Stimulated activated CD8-positive, alpha-beta memory T cell treated with anti-CD3 and anti-CD28 coated beads, Interleukin-12 subunit alpha, Interleukin-12 subunit beta, amount 100 ng/mL, for 1 hour (primary cell): ENCODE measurements at regions not wholly inside any gene's neighbourhood (a gene's known extent, or its start where the extent isn't known, plus 50 kb on each side); places are given as distances from the start of the nearest gene placed in this dataset.

Source experiments
- DNase-seq: peaks from one replicate; pipeline ENCODE4 v3.0.0-alpha.2; 2020; ENCODE audit warnings: low read depth

DNA sequence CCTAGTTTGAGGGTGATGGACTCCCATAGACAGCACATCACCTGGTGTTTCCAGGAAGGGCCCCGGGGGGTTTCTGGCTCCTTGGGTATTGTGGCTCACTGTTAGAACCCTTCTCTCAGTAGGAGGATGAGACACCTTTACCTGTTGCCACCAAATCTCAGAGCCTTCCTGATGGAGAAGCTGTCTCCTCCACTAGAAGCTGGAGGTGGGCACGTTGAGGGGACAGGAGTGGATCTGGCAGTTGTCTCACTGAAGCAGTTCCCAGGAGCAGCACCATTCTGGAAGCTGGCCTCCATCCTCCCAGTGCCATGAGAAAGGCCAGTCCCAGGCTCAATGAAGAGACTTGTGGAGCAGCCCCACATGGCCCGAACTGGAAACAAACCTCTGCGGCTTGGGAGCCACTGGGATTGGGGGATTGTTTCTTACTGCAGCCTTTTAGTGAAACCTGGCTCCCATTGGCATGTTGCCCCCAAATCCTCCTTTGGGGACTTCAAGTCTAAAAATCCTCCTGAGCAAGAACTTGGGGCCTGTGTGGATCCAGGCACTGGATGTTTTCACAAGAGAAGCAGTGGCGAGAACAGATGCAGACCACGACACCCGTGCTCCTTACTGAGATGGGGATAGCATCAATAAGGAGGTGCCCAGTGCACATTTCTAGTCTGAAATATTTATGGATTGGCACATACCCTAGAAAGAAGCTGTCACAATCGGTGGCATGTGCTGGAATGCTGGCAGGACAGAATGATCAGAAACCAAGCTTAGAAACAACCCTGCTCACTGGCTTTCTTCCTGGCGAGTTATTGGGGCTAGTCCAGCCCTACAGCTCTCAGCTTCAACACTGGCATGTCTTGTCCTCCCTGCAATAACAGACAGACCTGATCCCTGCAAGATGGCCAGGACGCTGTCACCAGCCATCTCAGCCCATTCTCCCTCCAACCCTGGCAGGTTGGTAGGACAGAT, 223.7 kb upstream of the AJAP1 start:
- no peak for DNase-seq

DNA sequence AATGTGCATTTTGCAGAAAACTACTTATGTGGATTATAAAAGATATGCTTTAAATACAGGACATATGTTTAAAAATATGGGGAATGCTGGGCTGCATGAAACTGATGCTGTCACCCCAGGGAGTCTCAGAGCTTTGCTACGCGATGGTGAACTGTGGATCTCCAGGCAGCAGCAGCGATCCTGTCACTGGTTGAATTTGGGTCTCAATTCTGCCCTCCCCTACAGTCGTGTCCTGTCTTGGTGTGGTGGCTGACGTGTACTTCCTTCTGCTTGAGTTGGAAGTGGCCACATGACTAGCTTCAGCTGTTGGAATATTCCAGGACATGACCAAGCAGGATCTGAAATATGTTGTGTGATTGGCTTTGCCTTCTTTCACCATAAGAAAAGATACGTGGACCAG, 222.9 kb upstream of the AJAP1 start:
- DNase-seq: no peak

DNA sequence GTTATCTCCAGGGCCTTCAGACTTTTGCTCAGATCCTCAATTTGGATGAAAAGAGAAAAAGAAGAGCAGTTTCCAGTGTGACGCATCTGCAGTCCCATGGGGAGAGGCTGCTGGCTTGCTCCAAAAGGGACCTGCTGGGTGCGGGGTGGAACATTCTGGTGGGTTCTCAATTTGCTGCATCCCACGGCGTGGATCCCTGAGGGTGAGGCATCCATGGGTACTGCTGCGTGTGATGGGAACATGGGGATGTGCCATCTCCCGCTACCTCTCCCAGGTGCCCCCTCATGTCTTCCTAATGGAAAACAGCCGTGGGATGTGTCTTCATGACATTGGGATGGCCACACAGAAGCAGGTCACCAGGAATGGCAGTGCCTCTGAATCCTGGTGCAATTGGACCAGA, 221.3 kb upstream of the AJAP1 start:
- no peak for DNase-seq

DNA sequence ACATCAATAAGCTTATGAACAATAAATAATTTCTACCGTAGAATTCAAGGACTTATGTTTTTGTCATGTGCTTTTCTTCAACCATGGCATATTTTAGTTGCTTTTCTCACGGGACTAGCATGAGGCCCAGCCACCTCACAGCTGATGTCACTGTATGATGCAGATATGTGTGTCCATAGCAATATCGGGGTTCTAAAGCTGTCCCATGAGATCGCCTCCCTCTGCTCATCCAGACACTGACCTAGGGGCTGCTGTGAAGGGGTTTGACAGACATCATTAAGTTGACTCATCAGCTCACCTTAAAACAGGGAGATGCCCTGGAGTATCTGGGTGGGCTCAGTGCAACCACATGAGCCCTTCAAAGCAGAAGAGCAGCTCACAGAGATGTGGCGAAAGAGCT, 210.3 kb upstream of the AJAP1 start:
- no peak for DNase-seq

DNA sequence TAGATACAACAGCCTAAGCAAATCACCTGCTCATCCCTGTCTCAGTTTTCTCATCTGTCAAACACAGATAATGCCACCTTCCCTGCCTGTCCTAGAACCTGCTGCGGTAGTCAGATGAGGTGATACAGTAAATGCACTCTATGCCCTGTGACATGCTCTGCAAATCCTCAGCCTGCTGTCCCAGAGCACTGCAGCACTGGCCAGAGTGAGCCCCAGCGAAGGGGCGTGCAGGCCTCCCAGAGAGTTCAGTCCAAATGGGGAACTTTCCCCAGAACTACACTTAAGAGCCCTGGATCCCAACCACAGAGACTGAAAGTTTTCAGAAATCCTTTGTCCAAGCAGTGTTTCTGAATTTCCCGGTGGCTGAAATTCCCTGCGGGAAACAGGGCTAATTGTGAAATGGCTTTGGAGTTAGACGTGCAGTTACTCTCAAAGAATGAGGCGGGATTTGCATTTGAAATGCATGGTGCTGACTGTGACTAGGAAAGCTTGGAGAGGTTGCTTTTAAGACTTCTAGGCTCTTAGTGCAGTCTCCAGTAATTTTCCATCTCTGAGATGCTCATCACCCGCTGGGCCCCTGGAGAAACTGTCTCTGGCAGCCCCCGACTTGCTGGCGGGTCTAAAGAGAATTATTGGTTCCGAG, 206.5 kb upstream of the AJAP1 start:
- no peak for DNase-seq

DNA sequence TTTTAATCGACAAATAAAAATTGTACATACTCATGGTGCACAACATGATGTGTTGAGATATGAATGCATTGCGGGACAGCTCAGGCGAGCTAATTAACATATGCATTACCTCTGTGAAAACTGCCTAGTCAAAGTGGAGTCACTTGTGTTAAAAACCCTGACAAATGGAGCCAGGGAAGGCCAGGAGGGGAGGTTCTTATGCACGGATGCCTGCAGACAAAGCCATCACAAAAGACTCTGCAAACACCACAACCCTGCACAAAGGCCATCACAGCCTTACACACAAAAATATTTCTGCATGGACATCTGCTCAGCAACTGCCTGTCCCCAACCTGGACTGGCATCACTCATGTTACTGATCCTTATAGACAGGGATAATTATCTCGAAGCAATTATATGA, 204.4 kb upstream of the AJAP1 start:
- DNase-seq: no peak

DNA sequence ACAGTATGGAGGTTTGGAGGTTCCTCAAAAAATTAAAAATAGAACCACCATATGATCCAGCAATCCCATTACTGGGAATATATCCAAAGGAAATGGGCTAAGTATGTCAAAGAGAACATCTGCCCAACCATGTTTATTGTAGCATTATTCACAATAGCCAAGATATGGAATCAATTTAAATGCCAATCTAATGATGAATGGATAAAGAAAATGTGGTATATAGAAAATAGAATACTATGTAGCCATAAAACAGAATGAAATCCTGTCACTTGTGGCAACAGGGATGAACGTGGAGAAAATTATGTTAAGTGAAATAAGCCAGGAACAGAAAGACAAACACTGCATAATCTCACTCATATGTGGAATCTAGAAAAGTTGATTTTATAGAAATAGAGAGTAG, 201.7 kb upstream of the AJAP1 start:
- DNase-seq: no peak

DNA sequence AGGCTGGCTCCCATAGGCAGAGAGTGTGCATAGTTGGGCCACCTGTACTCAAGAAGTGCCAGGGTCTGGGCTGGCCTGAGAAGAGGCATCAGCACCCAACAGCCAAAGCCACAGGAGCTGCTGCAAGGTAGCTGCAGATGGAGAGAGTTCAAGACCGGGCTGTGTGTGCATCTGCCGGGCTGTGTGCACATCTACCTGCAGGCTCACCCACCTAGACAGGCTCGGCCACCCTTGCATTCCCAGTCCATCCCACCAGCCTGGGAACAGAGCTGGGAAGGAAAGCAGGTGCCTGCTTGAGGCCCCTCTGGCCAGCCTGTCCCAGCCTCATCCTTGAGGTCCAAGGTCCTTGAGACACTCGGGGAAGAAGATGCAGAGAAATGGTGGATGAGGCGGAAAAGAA, 194.4 kb upstream of the AJAP1 start:
- DNase-seq: no peak

DNA sequence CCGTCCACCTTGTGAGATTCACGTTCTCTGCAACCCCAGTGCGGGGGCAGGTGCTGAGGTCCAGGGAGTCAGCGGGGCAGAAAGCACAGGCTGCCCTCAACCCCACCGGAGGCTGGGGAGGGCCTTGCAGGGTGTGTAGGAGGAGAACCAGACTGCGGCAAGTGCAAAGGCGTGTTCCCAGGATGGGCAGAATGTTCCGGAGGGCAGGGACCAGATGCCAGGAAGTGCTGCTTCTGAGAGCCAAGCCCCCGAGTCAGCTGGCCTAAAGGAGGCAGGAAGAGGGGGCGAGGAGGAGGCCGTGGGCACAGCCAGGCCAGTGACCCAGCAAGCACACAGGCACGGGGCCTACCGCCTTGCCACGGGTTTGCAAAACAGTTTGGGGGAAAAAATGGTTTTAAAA, 193.8 kb upstream of the AJAP1 start:
- no peak for DNase-seq

DNA sequence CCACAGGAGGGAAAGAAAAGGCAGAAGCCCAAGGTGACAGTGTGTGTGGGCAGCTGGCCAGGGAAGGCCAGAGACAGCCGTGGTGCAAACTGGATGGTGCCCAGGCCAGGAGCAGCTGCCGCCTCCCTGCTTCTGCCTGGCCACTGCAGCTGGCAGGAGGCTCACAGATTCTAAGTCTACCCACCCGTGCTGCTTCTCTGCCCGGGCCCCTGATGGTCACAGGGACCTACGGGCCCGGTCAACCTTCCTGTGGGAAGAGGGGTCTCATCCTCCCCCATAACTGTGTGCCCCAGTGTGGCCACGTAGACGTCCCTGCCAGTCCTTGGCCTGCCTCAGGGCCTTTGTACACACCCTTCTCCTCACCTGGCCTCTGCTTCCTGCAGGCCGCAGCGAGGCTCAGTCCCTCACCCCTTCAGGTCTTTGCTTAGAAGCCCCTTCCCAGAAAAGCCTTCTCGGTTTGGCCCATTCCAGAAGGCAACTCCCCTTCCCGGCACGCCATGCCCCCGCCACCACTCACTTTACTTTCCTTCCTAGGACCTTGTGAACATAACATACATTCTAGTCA, 192.6 kb upstream of the AJAP1 start:
- no peak for DNase-seq

DNA sequence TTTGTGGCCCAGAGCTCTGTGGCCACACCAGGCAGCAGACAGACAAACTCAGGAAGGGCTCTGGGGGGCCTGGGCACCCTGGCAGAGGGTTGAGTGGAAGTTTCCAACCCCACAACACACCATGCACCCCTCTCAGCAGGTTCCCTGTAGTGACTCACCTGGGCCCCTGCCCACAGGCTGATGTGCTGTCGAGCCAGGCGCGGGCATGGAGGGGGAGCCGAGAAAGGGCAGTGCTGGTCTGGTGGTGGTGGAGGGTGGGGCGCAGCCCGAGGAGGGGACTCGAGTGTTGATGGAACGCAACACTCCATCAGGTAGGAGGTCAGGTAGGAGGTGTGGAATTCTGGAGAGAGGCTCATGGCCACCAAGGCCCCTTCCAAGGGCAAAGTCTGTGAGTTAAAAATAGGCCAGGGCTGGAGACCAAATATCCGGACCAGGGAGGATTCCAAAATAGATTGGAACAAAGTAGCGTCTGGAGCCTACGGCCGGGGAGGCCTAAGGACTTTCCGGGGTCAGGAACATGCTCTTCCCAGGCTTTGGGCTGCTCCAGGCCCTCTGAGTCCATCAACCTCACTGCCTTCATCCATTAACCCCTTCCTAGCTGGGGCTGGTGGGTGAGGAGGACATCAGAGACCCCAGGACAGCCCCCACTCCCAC, 191.5 kb upstream of the AJAP1 start:
- no peak for DNase-seq

DNA sequence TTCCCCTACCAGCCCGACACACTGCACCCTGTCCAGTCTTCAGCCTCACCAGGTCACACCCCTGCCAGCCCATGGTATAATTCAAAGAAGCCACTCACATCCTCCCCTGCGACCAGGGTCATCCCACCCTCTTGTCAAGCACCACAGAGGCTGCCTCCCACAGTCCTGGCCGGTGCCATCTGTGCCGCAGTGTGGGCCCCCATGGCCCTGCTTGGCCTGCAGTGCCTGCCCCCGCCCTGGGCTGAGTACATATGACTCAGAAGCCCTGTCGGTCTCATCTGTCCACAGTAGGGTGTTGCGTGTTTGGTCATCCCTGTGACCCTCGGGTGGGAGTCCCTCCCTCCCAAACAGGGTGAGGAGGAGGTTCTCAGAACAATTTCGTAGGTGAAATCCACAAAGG, 190.8 kb upstream of the AJAP1 start:
- no peak for DNase-seq

DNA sequence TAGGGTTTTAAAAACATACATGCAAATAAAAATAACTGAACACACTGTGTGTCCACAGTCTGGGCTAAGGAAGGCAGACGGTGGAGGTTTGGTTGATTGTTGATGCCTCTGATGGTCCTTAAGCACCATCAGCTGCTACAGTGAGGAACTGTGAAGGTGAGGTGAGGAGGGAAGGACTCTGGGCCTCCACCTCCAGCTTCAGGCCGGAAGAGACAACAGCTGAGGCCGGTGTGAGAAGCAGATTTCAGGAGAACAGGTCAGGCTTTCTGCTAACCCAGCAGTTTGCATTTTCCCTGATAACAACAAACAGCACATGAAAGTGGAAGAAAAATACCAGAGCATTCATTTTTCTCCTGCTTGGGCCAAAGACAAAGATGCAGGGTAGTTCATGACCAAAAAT, 189.9 kb upstream of the AJAP1 start:
- DNase-seq: no peak

DNA sequence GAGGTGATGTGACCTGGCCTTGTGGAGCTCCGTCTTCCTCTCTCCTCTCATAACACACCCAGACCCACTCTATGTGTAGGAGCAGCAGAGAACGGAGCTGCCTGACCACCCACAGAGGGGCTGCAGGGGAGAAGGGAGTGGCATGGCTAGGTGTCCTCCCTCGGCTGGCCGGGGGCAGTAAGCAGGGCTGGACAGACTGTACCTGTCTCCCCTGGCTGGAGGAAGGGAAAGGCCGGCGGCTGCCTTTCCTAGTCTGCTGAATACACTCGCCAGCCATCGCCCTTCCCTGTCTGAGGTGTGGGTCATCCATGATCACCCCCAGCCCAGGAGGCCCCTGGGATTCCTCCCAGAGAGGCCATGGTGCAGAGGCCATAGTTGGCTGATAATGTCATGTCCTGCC, 187.2 kb upstream of the AJAP1 start:
- DNase-seq: no peak

DNA sequence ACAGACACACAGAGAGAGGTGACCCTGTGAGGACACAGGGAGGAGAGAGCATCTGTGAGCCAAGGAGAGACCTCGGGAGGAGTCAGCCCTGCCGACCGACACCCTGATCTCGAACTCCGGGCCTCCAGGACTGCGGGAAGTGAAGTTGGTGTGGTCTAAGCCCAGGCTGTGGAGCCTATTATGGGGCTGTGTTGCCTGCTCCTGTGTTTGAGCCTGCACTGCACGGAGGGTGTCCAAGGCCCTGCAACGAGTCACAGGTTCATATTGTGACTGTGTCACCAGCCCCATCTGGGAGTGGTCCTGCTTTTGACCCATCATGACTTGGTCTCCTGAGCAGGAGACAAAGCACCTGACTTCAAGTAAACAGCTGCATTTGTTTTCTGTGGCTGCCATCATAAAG, 186.0 kb upstream of the AJAP1 start:
- DNase-seq: no peak

DNA sequence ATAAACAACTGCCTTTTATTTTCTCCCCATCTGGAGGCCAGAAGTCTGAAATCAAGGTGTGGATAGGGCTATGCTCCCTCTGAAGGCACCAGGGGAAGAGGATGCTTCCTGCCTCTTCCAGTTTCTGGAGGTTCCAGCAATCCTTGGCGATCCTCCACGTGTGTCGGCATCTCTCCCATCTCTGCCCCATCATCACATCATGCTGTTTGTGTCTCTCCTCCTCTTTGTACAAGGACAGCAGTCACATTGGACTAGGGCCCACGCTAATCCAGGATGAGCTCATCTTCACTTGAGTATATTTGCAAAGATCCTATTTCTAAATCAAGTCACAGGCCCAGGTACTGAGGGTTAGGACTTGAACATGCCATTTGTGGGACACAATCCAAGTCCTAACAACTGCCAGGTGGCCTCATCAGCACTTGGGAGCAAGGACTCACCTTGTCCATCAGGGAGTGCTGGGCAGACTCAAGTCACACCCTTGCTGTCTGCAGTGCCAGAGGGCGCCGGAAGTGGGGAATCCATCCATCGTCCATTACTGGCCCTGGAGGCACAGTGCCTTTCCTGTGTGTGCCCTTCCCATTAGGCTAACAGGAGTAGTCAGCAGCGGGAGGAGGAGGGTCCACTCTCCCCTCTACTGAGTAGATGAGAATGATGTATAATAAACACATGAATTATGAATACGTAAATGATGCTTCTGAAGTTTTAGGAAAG, 185.4 kb upstream of the AJAP1 start:
- no peak for DNase-seq

DNA sequence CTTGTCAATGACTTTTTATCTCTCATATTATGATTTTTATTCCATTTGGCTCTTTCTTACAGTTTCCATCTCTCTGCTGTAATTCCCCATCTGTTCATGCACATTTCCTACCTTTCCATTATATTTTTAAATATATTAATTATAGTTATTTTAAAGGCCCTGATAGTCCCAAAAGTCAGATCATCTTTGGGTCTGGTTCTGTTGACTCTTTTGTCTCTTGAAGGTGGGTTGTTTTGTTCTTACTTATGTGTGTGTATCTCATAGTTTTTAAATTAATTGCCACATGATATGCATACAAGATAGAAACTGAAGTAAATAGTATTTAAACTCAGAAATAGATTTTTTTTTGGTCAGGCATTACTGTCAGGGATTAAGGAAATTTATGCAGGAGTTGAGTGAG, 178.0 kb upstream of the AJAP1 start:
- DNase-seq: no peak

DNA sequence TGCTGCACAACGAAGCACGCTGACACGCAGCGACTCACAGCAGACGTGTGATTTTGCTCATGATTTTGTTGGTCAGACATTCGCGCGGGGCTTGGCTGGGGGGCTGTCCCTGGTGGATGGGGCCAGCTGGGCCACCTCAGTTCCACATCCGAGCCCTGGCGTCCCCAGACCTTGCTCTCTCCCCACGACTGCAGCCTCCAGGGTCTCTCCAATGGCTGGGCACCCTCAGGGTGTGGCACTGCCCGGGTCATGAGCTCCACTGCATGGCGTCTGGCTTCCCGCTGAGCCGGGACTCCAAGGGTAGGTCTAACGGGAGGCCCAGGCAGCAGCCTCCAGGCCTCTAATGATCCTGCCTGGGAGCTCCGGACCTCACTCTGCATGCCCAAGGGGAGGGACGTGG, 173.0 kb upstream of the AJAP1 start:
- DNase-seq: no peak

DNA sequence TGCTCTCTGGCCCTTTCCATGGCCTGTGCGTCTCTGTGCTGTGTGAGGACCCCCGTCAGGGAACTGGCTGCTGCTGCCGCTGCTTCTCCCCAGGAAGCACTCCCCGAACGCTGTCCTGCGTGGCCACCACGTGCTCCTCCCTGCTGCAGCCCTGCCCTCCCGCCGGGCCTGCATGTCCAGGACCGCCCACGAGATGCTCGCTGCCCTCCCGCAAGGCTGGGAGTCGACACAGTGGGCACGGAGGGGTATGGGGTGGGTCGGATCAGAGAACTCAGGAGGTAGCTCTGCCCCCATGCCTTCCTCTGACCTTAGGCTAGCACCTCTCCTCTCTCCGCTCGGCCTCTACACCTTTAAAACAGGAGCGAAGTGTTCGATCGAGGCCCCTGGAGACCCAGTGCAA, 171.9 kb upstream of the AJAP1 start:
- no peak for DNase-seq

DNA sequence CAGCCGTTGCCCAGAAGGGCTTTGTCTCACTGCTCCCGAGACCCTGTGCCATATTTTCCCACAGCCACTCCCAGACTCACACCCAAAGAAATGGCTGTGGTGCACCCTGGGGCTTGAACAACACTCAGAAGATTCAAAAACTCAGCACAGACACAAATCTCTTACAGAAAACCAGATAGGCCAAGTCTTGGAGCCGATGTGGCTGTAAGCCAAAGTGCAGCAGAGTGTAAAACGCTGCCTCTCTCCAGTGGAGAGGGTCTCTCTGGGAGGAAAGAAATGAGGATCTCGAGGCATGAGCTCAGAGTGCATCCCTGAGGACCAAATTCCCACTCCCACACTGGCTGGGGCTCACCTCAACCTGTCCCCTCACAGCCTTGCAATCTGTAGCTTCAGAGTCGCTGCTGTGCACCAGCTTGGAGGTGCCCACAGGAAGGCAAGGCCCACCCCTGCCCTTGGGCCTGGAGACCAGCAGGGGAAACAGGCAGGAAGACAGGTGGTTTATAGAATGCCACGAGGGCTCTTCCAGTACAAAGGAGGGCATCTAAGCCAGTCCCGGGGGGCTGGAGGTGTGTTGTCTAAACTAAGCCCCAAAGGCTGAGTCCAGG, 171.3 kb upstream of the AJAP1 start:
- no peak for DNase-seq

DNA sequence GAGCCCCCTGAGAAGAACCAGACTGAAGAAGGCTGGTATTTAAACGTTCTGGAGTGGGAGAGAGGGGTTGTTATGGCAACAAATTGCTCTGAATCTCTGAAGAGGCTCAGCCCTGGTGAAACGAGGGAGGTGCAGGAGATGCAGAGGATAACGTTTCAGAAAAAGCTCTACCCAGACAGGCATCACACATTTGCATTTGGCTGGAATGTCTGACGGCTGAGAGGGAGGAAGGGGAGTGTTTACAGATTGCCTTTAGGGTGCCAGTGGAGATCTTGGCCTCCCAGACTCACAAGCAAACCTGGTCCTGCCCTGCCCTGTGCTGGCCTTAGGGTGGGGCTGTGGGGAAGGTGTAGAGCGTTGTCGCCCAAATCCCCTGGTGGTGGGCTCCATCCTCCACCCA, 169.0 kb upstream of the AJAP1 start:
- no peak for DNase-seq

DNA sequence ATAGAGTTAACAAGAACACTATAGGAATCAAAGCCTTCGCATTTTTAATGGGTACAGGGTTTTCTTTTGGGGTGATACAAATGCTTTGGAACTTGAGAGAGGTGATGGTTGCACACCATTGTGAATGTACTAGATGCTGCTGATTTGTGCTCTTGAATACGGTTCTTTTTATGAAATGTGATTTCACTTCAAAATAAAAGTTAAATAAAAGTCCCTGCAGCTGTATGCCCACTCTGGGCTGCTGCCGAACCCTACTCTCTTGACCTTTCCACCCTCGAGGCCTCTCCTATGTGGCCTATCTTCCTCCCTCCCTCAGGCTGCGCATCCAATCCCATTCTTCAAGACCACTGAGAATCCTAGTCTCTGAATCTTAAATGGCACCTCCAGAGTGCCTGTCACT, 168.5 kb upstream of the AJAP1 start:
- DNase-seq: no peak
